GM12878 (cell line): ENCODE measurements at regions not wholly inside any gene's neighbourhood (a gene's known extent, or its start where the extent isn't known, plus 50 kb on each side); places are given as distances from the start of the nearest gene placed in this dataset.

ENCODE experiments used
- ATAC-seq: fragments of 200-7000 bp; cut with Tn5 transposase; 3 replicates; pipeline ENCODE4 v1.9.1; 2020; ENCODE audit warnings: mild to moderate bottlenecking, moderate library complexity
- BruUV-seq: library from RNA; stranded (reverse); fragments of 400-500 nt; replicated peaks from 2 replicates; lab custom pipeline; 2021; lab: Mats Ljungman, UMichigan
- CTCF ChIA-PET: fragments of 300-600 bp; sonication (Branson Sonifier 250); formaldehyde crosslinking; extraction: SDS; loops from one replicate; lab custom pipeline; 2021; ENCODE audit warnings: inconsistent platforms; lab: Yijun Ruan, JAX
- POLR2A ChIA-PET: fragments of 350-600 bp; formaldehyde crosslinking; extraction: SDS; loops from one replicate; lab custom pipeline; 2021; ENCODE audit warnings: inconsistent platforms; lab: Charles Lee
- RAD21 ChIA-PET: fragments of 300-600 bp; sonication (Branson Sonifier 250); formaldehyde crosslinking; loops from one replicate; lab custom pipeline; 2023; ENCODE audit warnings: antibody characterized with exemption; ENCODE audit not compliant: unreplicated experiment; lab: Charles Lee
- SMC1A ChIA-PET: fragments of 300-600 bp; sonication (Branson Sonifier 250); formaldehyde crosslinking; loops from one replicate; lab custom pipeline; 2023; ENCODE audit not compliant: unreplicated experiment, uncharacterized antibody; lab: Charles Lee
- DNase-seq: peaks from one replicate; pipeline ENCODE4 v3.0.0-alpha.2; 2011; ENCODE audit warnings: low read depth, low spot score
- FAIRE-seq: peaks from 3 replicates; lab custom pipeline; 2011; peaks lifted over from hg19 to GRCh38; lab: Jason Lieb, UNC
- H2AFZ ChIP-seq: 2 replicates; pipeline ENCODE4 v1.6.0; 2011; ENCODE audit warnings: low read depth, low read length, control low read depth; ENCODE audit not compliant: control insufficient read depth
- H3K27ac ChIP-seq: 2 replicates; pipeline ENCODE4 v1.5.1; 2011; ENCODE audit warnings: control low read depth; ENCODE audit not compliant: control insufficient read depth, insufficient read depth
- H3K27me3 ChIP-seq, 2 experiments: replicated peaks in 1 of 2; 2 replicates each; pipeline versions ENCODE4 v1.6.0 to v1.6.1; 2011; ENCODE audit warnings: low read length in 1 of 2; ENCODE audit not compliant: control insufficient read depth in 2 of 2, insufficient read depth in 2 of 2
- H3K36me3 ChIP-seq, 2 experiments: 2 replicates each; pipeline ENCODE4 v1.5.1; 2011; ENCODE audit warnings: low read length in 1 of 2; ENCODE audit not compliant: control insufficient read depth in 2 of 2, insufficient read depth in 2 of 2
- H3K4me1 ChIP-seq: 2 replicates; pipeline ENCODE4 v1.6.1; 2011; ENCODE audit warnings: mild to moderate bottlenecking, low read length, moderate library complexity, mixed read lengths; ENCODE audit not compliant: control insufficient read depth, insufficient read depth
- H3K4me2 ChIP-seq: 2 replicates; pipeline ENCODE4 v1.6.0; 2011; ENCODE audit warnings: control low read depth; ENCODE audit not compliant: control insufficient read depth, insufficient read depth
- H3K4me3 ChIP-seq: fragments of 200-600 bp; sonication (generic); 2 replicates; pipeline ENCODE4 v1.5.1; 2016
- H3K79me2 ChIP-seq: 2 replicates; pipeline ENCODE4 v1.6.0; 2011; ENCODE audit warnings: low read length; ENCODE audit not compliant: control insufficient read depth, insufficient read depth
- H3K9ac ChIP-seq: 2 replicates; pipeline ENCODE4 v1.8.0; 2011; ENCODE audit warnings: low read length, control low read depth, mixed read lengths; ENCODE audit not compliant: control insufficient read depth, insufficient read depth
- H3K9me3 ChIP-seq: replicated peaks from 3 replicates; pipeline ENCODE4 v1.5.1; 2011; ENCODE audit warnings: mild to moderate bottlenecking, low read length; ENCODE audit not compliant: control insufficient read depth, insufficient read depth
- H4K20me1 ChIP-seq: 2 replicates; pipeline ENCODE4 v1.6.0; 2011; ENCODE audit not compliant: control insufficient read depth, insufficient read depth
- BCL11A ChIP-seq: IDR thresholded peaks from 2 replicates; pipeline ENCODE4 v1.6.1; 2011; ENCODE audit warnings: low read depth, low read length
- CBX5 ChIP-seq: sonication (generic); IDR thresholded peaks from 2 replicates; pipeline ENCODE4 v1.6.1; 2016; ENCODE audit warnings: low read depth, moderate library complexity, mild to moderate bottlenecking, inconsistent platforms
- IKZF1 ChIP-seq: fragments of 450-650 bp; conservative IDR thresholded peaks from 2 replicates; pipeline ENCODE4 v1.6.1; 2017; ENCODE audit warnings: antibody characterized with exemption, mild to moderate bottlenecking
- IKZF2 ChIP-seq, 2 experiments: fragments of 450-650 bp; IDR thresholded peaks; 2 replicates each; pipeline ENCODE4 v1.6.1; 2017; ENCODE audit warnings: mild to moderate bottlenecking in 2 of 2, moderate library complexity in 2 of 2
- RAD21 ChIP-seq: IDR thresholded peaks from 2 replicates; pipeline ENCODE4 v1.6.1; 2011; ENCODE audit warnings: mild to moderate bottlenecking, low read depth, low read length, moderate library complexity; ENCODE audit not compliant: insufficient read depth
- SIN3A ChIP-seq: IDR thresholded peaks from 2 replicates; pipeline ENCODE4 v1.6.1; 2012; ENCODE audit warnings: low read depth, low read length, improper control_type of control experiment
- WGBS: methylation state at CpG from one replicate; pipeline ENCODE4 v1.1.6; 2016; ENCODE audit warnings: low lambda C conversion rate; ENCODE audit not compliant: insufficient replicate concordance, insufficient coverage; ENCODE audit errors: missing lambda C conversion rate; 5-methylcytosine and 5-hydroxymethylcytosine counted together
- in situ Hi-C: fragments of 300-500 bp; cut with MboI; formaldehyde crosslinking; loops from 9 replicates; pipeline ENCODE4 v1.14.3; 2018; ENCODE audit warnings: mixed read lengths
- intact Hi-C: fragments of 100-400 bp; cut with micrococcal nuclease; formaldehyde crosslinking; loops from one replicate; pipeline ENCODE4 v1.14.2; 2022; ENCODE audit not compliant: unreplicated experiment
- TF ChIP-seq, protein P1 (sequence below): fragments of 450-650 bp; IDR thresholded peaks from 2 replicates; pipeline ENCODE4 v1.6.1; 2017; ENCODE audit warnings: mild to moderate bottlenecking, low read depth, inconsistent platforms; ENCODE audit not compliant: poor library complexity, severe bottlenecking
- TF ChIP-seq, protein P2 (sequence below): IDR thresholded peaks from 2 replicates; pipeline ENCODE4 v1.6.1; 2012; ENCODE audit warnings: improper control_type of control experiment, low read depth, low read length; ENCODE audit not compliant: insufficient replicate concordance
- TF ChIP-seq, protein P3 (sequence below), 3 experiments: IDR thresholded peaks in 2 of 3; conservative IDR thresholded peaks in 1 of 3; 2 replicates each; pipeline ENCODE4 v1.5.1; 2011; ENCODE audit warnings: low read depth in 3 of 3, low read length in 3 of 3, mild to moderate bottlenecking in 3 of 3, control low read depth in 2 of 3, moderate library complexity in 2 of 3, inconsistent platforms in 1 of 3, mixed read lengths in 1 of 3; ENCODE audit not compliant: control insufficient read depth in 2 of 3, insufficient read depth in 1 of 3; ENCODE audit errors: extremely low read depth in 1 of 3

DNA sequence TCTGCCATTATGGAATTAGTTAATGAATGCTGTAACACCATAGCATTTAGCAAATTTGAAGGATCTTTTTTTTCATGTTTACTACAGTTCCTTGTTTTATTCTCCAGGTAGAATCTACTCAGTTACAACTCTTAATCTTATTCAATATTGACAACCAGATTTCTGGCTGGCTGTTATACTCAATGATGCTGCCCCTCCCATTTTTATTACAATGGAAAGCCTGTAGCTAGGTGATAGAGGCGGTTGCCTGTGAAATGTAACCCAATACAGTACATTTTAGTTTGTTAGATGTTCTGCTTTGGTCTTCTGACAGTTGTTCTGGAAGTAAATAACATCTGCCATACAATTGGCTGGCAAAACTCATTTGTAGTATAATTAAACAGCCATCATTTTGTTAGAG, 294.2 kb downstream of the DMRTA1 start:
- in situ Hi-C loops, result no loop called here
- 0% methylated on average over 1 of the region's 1 CpG for WGBS
- Histone ChIP-seq H3K4me1 (no peaks in the 10 kb centered on the region), H3K27me3 (no peaks in the 10 kb centered on the region), H3K79me2 (no peaks in the 10 kb centered on the region), H3K4me3 (no peak overlapping the region), H4K20me1 (no peaks in the 10 kb centered on the region), H3K9me3 (no peaks in the 10 kb centered on the region), H3K4me2 (no peak overlapping the region), H3K36me3 (no peaks in the 10 kb centered on the region), H3K27ac (no peak overlapping the region), H3K9ac (no peak overlapping the region), H2AFZ (no peak overlapping the region)
- intact Hi-C loops, result no loop called here
- POLR2A ChIA-PET, result no interaction called here
- FAIRE-seq (no peak), ATAC-seq (no peak), DNase-seq (no peak)
- SMC1A ChIA-PET, result interaction anchor here (1.5 kb wide), 1 partner anchor 30 kb away, joined by 5 read pairs; no protein-coding TSS in a partner anchor
- CTCF ChIA-PET, result no interaction called here
- RAD21 ChIA-PET, result no interaction called here
- TF ChIP-seq CBX5, result no peak
- no peak for TF ChIP-seq IKZF2 (IDR thresholded peaks at IDR 0.05)
- TF ChIP-seq, all 136 proteins: peak for 0
- BruUV-seq, result no TSS peak

DNA sequence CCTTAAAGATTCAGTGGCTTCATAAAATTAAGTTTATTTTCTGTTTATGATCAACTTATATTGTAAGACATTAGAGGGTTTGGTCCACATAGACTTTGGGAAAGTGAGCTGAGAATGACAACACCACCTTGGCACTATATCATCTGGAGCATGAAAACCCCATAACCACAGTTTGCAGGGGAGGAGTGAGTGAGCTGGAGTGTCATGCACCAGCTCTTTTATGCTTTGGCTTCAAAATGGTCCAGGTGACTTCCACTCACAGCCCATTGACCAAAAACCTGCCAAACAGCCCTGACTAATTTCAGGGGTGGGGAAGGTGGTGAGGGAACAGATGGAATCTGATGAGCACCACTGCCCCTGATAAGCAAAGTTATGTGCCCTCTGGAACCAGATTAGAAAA, 295.8 kb downstream of the DMRTA1 start:
- ATAC-seq, result no peak
- intact Hi-C loops, result no loop called here
- no peaks in the 10 kb centered on the region for H3K4me1 ChIP-seq
- TF ChIP-seq BCL11A (no peak), RAD21 (no peak), SIN3A (no peak), IKZF1 (no peak)
- TF ChIP-seq, protein P1, sequence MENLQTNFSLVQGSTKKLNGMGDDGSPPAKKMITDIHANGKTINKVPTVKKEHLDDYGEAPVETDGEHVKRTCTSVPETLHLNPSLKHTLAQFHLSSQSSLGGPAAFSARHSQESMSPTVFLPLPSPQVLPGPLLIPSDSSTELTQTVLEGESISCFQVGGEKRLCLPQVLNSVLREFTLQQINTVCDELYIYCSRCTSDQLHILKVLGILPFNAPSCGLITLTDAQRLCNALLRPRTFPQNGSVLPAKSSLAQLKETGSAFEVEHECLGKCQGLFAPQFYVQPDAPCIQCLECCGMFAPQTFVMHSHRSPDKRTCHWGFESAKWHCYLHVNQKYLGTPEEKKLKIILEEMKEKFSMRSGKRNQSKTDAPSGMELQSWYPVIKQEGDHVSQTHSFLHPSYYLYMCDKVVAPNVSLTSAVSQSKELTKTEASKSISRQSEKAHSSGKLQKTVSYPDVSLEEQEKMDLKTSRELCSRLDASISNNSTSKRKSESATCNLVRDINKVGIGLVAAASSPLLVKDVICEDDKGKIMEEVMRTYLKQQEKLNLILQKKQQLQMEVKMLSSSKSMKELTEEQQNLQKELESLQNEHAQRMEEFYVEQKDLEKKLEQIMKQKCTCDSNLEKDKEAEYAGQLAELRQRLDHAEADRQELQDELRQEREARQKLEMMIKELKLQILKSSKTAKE, result no peak
- TF ChIP-seq, protein P2, sequence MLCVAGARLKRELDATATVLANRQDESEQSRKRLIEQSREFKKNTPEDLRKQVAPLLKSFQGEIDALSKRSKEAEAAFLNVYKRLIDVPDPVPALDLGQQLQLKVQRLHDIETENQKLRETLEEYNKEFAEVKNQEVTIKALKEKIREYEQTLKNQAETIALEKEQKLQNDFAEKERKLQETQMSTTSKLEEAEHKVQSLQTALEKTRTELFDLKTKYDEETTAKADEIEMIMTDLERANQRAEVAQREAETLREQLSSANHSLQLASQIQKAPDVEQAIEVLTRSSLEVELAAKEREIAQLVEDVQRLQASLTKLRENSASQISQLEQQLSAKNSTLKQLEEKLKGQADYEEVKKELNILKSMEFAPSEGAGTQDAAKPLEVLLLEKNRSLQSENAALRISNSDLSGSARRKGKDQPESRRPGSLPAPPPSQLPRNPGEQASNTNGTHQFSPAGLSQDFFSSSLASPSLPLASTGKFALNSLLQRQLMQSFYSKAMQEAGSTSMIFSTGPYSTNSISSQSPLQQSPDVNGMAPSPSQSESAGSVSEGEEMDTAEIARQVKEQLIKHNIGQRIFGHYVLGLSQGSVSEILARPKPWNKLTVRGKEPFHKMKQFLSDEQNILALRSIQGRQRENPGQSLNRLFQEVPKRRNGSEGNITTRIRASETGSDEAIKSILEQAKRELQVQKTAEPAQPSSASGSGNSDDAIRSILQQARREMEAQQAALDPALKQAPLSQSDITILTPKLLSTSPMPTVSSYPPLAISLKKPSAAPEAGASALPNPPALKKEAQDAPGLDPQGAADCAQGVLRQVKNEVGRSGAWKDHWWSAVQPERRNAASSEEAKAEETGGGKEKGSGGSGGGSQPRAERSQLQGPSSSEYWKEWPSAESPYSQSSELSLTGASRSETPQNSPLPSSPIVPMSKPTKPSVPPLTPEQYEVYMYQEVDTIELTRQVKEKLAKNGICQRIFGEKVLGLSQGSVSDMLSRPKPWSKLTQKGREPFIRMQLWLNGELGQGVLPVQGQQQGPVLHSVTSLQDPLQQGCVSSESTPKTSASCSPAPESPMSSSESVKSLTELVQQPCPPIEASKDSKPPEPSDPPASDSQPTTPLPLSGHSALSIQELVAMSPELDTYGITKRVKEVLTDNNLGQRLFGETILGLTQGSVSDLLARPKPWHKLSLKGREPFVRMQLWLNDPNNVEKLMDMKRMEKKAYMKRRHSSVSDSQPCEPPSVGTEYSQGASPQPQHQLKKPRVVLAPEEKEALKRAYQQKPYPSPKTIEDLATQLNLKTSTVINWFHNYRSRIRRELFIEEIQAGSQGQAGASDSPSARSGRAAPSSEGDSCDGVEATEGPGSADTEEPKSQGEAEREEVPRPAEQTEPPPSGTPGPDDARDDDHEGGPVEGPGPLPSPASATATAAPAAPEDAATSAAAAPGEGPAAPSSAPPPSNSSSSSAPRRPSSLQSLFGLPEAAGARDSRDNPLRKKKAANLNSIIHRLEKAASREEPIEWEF, result no peak
- TF ChIP-seq, protein P3, sequence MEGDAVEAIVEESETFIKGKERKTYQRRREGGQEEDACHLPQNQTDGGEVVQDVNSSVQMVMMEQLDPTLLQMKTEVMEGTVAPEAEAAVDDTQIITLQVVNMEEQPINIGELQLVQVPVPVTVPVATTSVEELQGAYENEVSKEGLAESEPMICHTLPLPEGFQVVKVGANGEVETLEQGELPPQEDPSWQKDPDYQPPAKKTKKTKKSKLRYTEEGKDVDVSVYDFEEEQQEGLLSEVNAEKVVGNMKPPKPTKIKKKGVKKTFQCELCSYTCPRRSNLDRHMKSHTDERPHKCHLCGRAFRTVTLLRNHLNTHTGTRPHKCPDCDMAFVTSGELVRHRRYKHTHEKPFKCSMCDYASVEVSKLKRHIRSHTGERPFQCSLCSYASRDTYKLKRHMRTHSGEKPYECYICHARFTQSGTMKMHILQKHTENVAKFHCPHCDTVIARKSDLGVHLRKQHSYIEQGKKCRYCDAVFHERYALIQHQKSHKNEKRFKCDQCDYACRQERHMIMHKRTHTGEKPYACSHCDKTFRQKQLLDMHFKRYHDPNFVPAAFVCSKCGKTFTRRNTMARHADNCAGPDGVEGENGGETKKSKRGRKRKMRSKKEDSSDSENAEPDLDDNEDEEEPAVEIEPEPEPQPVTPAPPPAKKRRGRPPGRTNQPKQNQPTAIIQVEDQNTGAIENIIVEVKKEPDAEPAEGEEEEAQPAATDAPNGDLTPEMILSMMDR (IDR thresholded peaks at IDR 0.05 in 2 of 3, conservative IDR thresholded peaks at IDR 0.05 in 1 of 3; ENCODE audit: control insufficient read depth in 2 of 3, extremely low read depth in 1 of 3, insufficient read depth in 1 of 3, low read depth in 3 of 3, low read length in 3 of 3), result no peak

More for the DNA sequence above, 295.8 kb downstream of the DMRTA1 start:
- in situ Hi-C loops, result no loop called here
- no peak for FAIRE-seq
- Histone ChIP-seq H3K9me3 (no peaks in the 10 kb centered on the region), H3K4me3 (no peak overlapping the region), H3K9ac (no peak overlapping the region), H3K79me2 (no peaks in the 10 kb centered on the region), H3K36me3 (no peaks in the 10 kb centered on the region), H3K27ac (no peak overlapping the region), H4K20me1 (no peaks in the 10 kb centered on the region), H2AFZ (no peak overlapping the region), H3K27me3 (no peaks in the 10 kb centered on the region), H3K4me2 (no peak overlapping the region)
- ChIA-PET RAD21 (no interaction called here), CTCF (no interaction called here), SMC1A (no interaction called here), POLR2A (no interaction called here)
- DNase-seq, result no peak
- no TSS peak for BruUV-seq
